ENCODE measurements at regions not wholly inside any gene's neighbourhood (a gene's known extent, or its start where the extent isn't known, plus 50 kb on each side); places are given as distances from the start of the nearest gene placed in this dataset.

DNA sequence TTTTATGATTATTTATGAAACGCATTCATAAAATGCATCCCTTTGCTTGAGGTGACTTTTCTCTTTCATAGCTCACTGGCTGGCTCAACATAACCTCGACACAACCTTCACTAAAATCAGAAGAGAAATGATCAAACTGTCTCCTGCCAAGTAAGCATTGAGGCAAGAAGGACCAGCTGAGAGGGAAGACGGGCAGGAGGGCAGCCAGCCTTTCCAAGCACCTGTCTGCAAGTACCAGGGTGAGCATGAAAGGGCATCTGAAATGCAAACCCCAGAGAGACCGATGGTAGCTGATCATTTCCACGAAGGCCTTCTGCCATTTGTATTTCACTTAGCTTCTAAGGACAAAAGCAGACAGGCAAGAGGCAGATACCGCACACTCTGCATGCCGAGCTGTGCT, 52.1 kb upstream of the RPH3AL start:
- no peak overlapping the region for H3K27ac ChIP-seq (ENCODE audit: low read depth in 1 of 2, low read length in 2 of 2)
- no peak for DNase-seq (ENCODE audit: low spot score)
- no peaks in the 10 kb centered on the region for H3K4me1 ChIP-seq (ENCODE audit: control insufficient read depth in 4 of 4, insufficient read depth in 4 of 4, low read length in 3 of 4)
- H3K27me3 ChIP-seq (ENCODE audit: control insufficient read depth in 4 of 4, insufficient read depth in 4 of 4, low read length in 3 of 4) = no peaks in the 10 kb centered on the region
- no peaks in the 10 kb centered on the region for H3K9me3 ChIP-seq (ENCODE audit: control insufficient read depth in 4 of 4, low read length in 3 of 4)
- no peak overlapping the region for H3K9ac ChIP-seq (ENCODE audit: low read depth in 1 of 2, low read length in 2 of 2)
- H3K36me3 ChIP-seq (ENCODE audit: control insufficient read depth in 4 of 4, insufficient read depth in 3 of 4, low read depth in 1 of 4, low read length in 3 of 4) = no peaks in the 10 kb centered on the region
- no peak for TF ChIP-seq GABPA (IDR thresholded peaks at IDR 0.05 in 1 of 2, conservative IDR thresholded peaks at IDR 0.05 in 1 of 2)
- no peak for TF ChIP-seq EGR1 (IDR thresholded peaks at IDR 0.05; ENCODE audit: low read depth in 2 of 2)
- no peak for TF ChIP-seq FOXA2 (IDR thresholded peaks at IDR 0.05)
- TF ChIP-seq TAF1 (conservative IDR thresholded peaks at IDR 0.05) = no peak
- H3K4me3 ChIP-seq (ENCODE audit: low read depth in 1 of 3, low read length in 3 of 3) = no peak overlapping the region
- whole genome bisulfite sequencing = 88% methylated on average over 7 of the region's 7 CpGs
